ENCODE measurements at regions not wholly inside any gene's neighbourhood (a gene's known extent, or its start where the extent isn't known, plus 50 kb on each side); places are given as distances from the start of the nearest gene placed in this dataset.

- POLR2A ChIA-PET, result no interaction called here
- ATAC-seq, result no peak
- H3K4me2 ChIP-seq (ENCODE audit: low read length), result no peak overlapping the region
- intact Hi-C loops (cut with micrococcal nuclease), result no loop called here
- H3K9ac ChIP-seq (ENCODE audit: low read length), result no peak overlapping the region
- no TSS peak for BruUV-seq (replicated peaks)
- H3K27me3 ChIP-seq (ENCODE audit: insufficient read depth, low read length), result no peaks in the 10 kb centered on the region
- no peaks in the 10 kb centered on the region for H3K9me2 ChIP-seq (ENCODE audit: insufficient read depth)
- CTCF ChIA-PET, result no interaction called here
- TF ChIP-seq JUND (IDR thresholded peaks at IDR 0.05) (no peak), EZH2phosphoT487 (IDR thresholded peaks at IDR 0.05; ENCODE audit: borderline replicate concordance) (no peak), RAD21 (IDR thresholded peaks at IDR 0.05; ENCODE audit: low read depth) (no peak), YY1 (IDR thresholded peaks at IDR 0.05; ENCODE audit: extremely low read depth, insufficient replicate concordance, low read depth, low read length) (no peak), EZH2 (IDR thresholded peaks at IDR 0.05) (no peak), TCF7L2 (IDR thresholded peaks at IDR 0.05; ENCODE audit: borderline replicate concordance, extremely low read depth, insufficient read depth, insufficient read length) (no peak), REST (IDR thresholded peaks at IDR 0.05; ENCODE audit: low read depth) (no peak), POLR2A (IDR thresholded peaks at IDR 0.05; ENCODE audit: borderline replicate concordance, extremely low read depth, insufficient read depth, insufficient read length) (no peak)
- no peaks in the 10 kb centered on the region for H4K20me1 ChIP-seq (ENCODE audit: insufficient read depth)
- H3K27ac ChIP-seq (ENCODE audit: low read depth, low read length), result no peak overlapping the region
- no peak for DNase-seq (ENCODE audit: low read depth, low spot score)
- no peaks in the 10 kb centered on the region for H3K4me1 ChIP-seq (ENCODE audit: control insufficient read depth in 1 of 2, insufficient read depth in 2 of 2, low read length in 2 of 2)
- RAD21 ChIA-PET (ENCODE audit: low non-redundant PET in 1 of 2, low total read pairs in 2 of 2, uncharacterized antibody in 2 of 2, unreplicated experiment in 2 of 2), result no interaction called here
- H3K9me3 ChIP-seq (ENCODE audit: control insufficient read depth in 1 of 2, insufficient read depth in 1 of 2, low read depth in 1 of 2, low read length in 2 of 2), result no peaks in the 10 kb centered on the region
- no peak overlapping the region for H2AFZ ChIP-seq (ENCODE audit: low read depth, low read length, poor library complexity, severe bottlenecking)
- H3K36me3 ChIP-seq (ENCODE audit: control insufficient read depth in 1 of 2, insufficient read depth in 2 of 2, low read length in 2 of 2), result no peaks in the 10 kb centered on the region
- H3K79me2 ChIP-seq (ENCODE audit: insufficient read depth, low read length), result no peaks in the 10 kb centered on the region
- H3K4me3 ChIP-seq (replicated peaks in 1 of 2; ENCODE audit: low read depth in 1 of 2, low read length in 2 of 2), result no peak overlapping the region
These were observed 174.1 kb upstream of the UBE2E2 start for GRCh38 chr3:23029001-23029400.
